Trophoblast cell (in vitro differentiated cells and primary cell): ENCODE measurements at regions not wholly inside any gene's neighbourhood (a gene's known extent, or its start where the extent isn't known, plus 50 kb on each side); places are given as distances from the start of the nearest gene placed in this dataset.
"Not testable (repeated sequence)": the region's sequence is repeated elsewhere in the genome, so short reads cannot be mapped to it uniquely, and the experiment has no call there.

Experiments used
- DNase-seq, 2 donors: peaks; one replicate each; pipeline ENCODE4 v3.0.0-alpha.2; 2016
- H2AFZ ChIP-seq: 2 replicates; pipeline ENCODE4 v1.6.1; 2013; ENCODE audit warnings: low read length, moderate library complexity, mild to moderate bottlenecking; ENCODE audit not compliant: insufficient read depth, poor library complexity
- H2AK5ac ChIP-seq: 2 replicates; pipeline ENCODE4 v1.6.1; 2013; ENCODE audit warnings: mild to moderate bottlenecking, low read length
- H2BK120ac ChIP-seq: 2 replicates; pipeline ENCODE4 v1.6.1; 2013; ENCODE audit warnings: low read length, mild to moderate bottlenecking, moderate library complexity; ENCODE audit not compliant: insufficient read depth, poor library complexity
- H2BK12ac ChIP-seq: 2 replicates; pipeline ENCODE4 v1.6.1; 2013; ENCODE audit warnings: mild to moderate bottlenecking, low read length, moderate library complexity
- H2BK5ac ChIP-seq: 2 replicates; pipeline ENCODE4 v1.6.1; 2013; ENCODE audit warnings: low read length, low read depth, moderate library complexity, mild to moderate bottlenecking; ENCODE audit not compliant: poor library complexity
- H3K14ac ChIP-seq: 2 replicates; pipeline ENCODE4 v1.6.1; 2013; ENCODE audit warnings: mild to moderate bottlenecking, low read length
- H3K18ac ChIP-seq: 2 replicates; pipeline ENCODE4 v1.6.1; 2013; ENCODE audit warnings: mild to moderate bottlenecking, low read length
- H3K23ac ChIP-seq: 2 replicates; pipeline ENCODE4 v1.6.1; 2013; ENCODE audit warnings: low read length
- H3K27ac ChIP-seq: 2 replicates; pipeline ENCODE4 v1.5.1; 2013; ENCODE audit warnings: low read depth, mild to moderate bottlenecking, inconsistent platforms, low read length, moderate library complexity
- H3K27me3 ChIP-seq: 2 replicates; pipeline ENCODE4 v1.6.1; 2013; ENCODE audit warnings: inconsistent platforms, mild to moderate bottlenecking, low read length, moderate library complexity; ENCODE audit not compliant: insufficient read depth
- H3K36me3 ChIP-seq, 2 experiments: 1 replicate in 1 of 2; 2 replicates in 1 of 2; pipeline ENCODE4 v1.6.1; 2013; ENCODE audit warnings: low read length in 2 of 2, mild to moderate bottlenecking in 2 of 2, moderate library complexity in 1 of 2; ENCODE audit not compliant: insufficient read depth in 2 of 2, control insufficient read depth in 1 of 2
- H3K4ac ChIP-seq: 2 replicates; pipeline ENCODE4 v1.6.1; 2013; ENCODE audit warnings: low read depth, mild to moderate bottlenecking, low read length, moderate library complexity
- H3K4me1 ChIP-seq, 2 experiments: 1 replicate in 1 of 2; 2 replicates in 1 of 2; pipeline ENCODE4 v1.6.1; 2013; ENCODE audit warnings: low read length in 2 of 2, mild to moderate bottlenecking in 2 of 2, moderate library complexity in 1 of 2; ENCODE audit not compliant: insufficient read depth in 2 of 2, control insufficient read depth in 1 of 2
- H3K4me2 ChIP-seq: 2 replicates; pipeline ENCODE4 v1.6.1; 2013; ENCODE audit warnings: inconsistent platforms, mild to moderate bottlenecking, low read length, moderate library complexity
- H3K4me3 ChIP-seq: 2 replicates; pipeline ENCODE4 v1.5.1; 2013; ENCODE audit warnings: mild to moderate bottlenecking, low read depth, low read length, inconsistent platforms
- H3K79me1 ChIP-seq: one replicate; pipeline ENCODE4 v1.6.1; 2013; ENCODE audit warnings: low read length
- H3K79me2 ChIP-seq: 2 replicates; pipeline ENCODE4 v1.6.1; 2013; ENCODE audit warnings: low read length, mild to moderate bottlenecking; ENCODE audit not compliant: control insufficient read depth, insufficient read depth, poor library complexity
- H3K9ac ChIP-seq: 2 replicates; pipeline ENCODE4 v1.6.1; 2013; ENCODE audit warnings: mild to moderate bottlenecking, low read length
- H3K9me3 ChIP-seq: 2 replicates; pipeline ENCODE4 v1.6.1; 2013; ENCODE audit warnings: low read depth, mild to moderate bottlenecking, control low read depth, inconsistent platforms, low read length; ENCODE audit not compliant: insufficient read depth
- H4K12ac ChIP-seq: 2 replicates; pipeline ENCODE4 v1.6.1; 2013; ENCODE audit warnings: low read depth, mild to moderate bottlenecking, low read length, moderate library complexity
- H4K8ac ChIP-seq: 2 replicates; pipeline ENCODE4 v1.6.1; 2013; ENCODE audit warnings: low read depth, mild to moderate bottlenecking, low read length, moderate library complexity
- H4K91ac ChIP-seq: one replicate; pipeline ENCODE4 v1.6.1; 2013; ENCODE audit warnings: low read depth, mild to moderate bottlenecking, low read length, moderate library complexity
- WGBS: extraction: QIAGEN DNeasy Blood & Tissue Kit; methylation state at CpG from one replicate; pipeline ENCODE4 v1.1.7; 2013; ENCODE audit warnings: missing lambda C conversion rate; ENCODE audit not compliant: insufficient read length, insufficient coverage; ENCODE audit errors: extremely low coverage; 5-methylcytosine and 5-hydroxymethylcytosine counted together

DNA sequence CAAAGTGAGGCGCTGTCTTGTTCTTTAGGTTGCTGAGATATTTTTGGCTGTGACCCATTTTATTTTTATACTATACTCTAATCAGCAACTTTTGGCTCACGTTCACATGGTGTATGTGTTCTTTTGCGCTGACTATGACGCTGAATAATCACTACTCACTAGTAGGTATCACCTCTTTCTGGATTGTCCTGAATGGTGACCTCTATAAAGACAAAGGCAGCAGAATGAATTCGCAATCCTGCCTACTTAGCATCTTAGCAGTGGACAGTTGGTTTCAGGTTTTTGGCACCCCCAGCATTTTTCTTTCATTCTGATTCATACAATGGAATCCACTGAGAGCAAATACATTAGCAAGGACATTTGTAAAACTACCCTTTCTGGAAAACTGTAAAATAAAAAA lies 351.3 kb downstream of the JRKL start:
- no peak overlapping the region for H2AFZ ChIP-seq
- H2AK5ac ChIP-seq = no peak overlapping the region
- no peak for DNase-seq
- no peak overlapping the region for H3K27ac ChIP-seq
- no peak overlapping the region for H3K14ac ChIP-seq
- peaks cover 0 to 2% of the 10 kb centered on the region in 2 experiments for H3K4me1 ChIP-seq
- no peaks in the 10 kb centered on the region for H3K27me3 ChIP-seq
- no peak overlapping the region for H2BK5ac ChIP-seq
- H3K4me2 ChIP-seq = no peak overlapping the region
- no peaks in the 10 kb centered on the region for H3K79me2 ChIP-seq
- no peak overlapping the region for H4K8ac ChIP-seq
- no peaks in the 10 kb centered on the region for H3K79me1 ChIP-seq
- peaks cover 2% of the 10 kb centered on the region for H3K9me3 ChIP-seq
- no peak overlapping the region for H4K91ac ChIP-seq
- H3K4ac ChIP-seq = no peak overlapping the region
- no peak overlapping the region for H3K18ac ChIP-seq
- H2BK120ac ChIP-seq = no peak overlapping the region
- no peak overlapping the region for H2BK12ac ChIP-seq
- no peak overlapping the region for H3K4me3 ChIP-seq
- no peaks in the 10 kb centered on the region for H3K36me3 ChIP-seq
- no peak overlapping the region for H4K12ac ChIP-seq
- H3K23ac ChIP-seq = no peak overlapping the region
- WGBS = no CpG with 5 or more reads among the region's 5 CpGs
- no peak overlapping the region for H3K9ac ChIP-seq

GRCh38 chr11:96744697-96745096 lies 354.9 kb downstream of the JRKL start:
- Histone ChIP-seq H3K23ac (no peak overlapping the region), H3K14ac (no peak overlapping the region), H4K12ac (no peak overlapping the region), H4K8ac (no peak overlapping the region), H2BK5ac (no peak overlapping the region), H3K4me2 (no peak overlapping the region), H2BK12ac (no peak overlapping the region), H3K36me3 (no peaks in the 10 kb centered on the region), H3K9ac (no peak overlapping the region), H3K18ac (no peak overlapping the region), H3K4me3 (no peak overlapping the region), H3K27ac (peak overlapping the region; percentile 34), H4K91ac (no peak overlapping the region), H3K4me1 (peaks cover 2% of the 10 kb centered on the region in 2 experiments), H3K27me3 (no peaks in the 10 kb centered on the region), H2BK120ac (no peak overlapping the region), H2AFZ (no peak overlapping the region), H3K79me1 (peaks cover 4% of the 10 kb centered on the region), H2AK5ac (no peak overlapping the region), H3K9me3 (peaks cover 1% of the 10 kb centered on the region), H3K4ac (no peak overlapping the region), H3K79me2 (no peaks in the 10 kb centered on the region)
- no CpG with 5 or more reads among the region's 1 CpG for WGBS
- no peak for DNase-seq

- Histone ChIP-seq H3K4me1 (peaks cover 2 to 9% of the 10 kb centered on the region in 2 experiments), H4K91ac (no peak overlapping the region), H3K23ac (no peak overlapping the region), H2BK120ac (no peak overlapping the region), H3K4ac (no peak overlapping the region), H3K9ac (no peak overlapping the region), H3K4me2 (no peak overlapping the region), H2BK12ac (no peak overlapping the region), H2AFZ (no peak overlapping the region), H3K14ac (no peak overlapping the region), H3K79me2 (no peaks in the 10 kb centered on the region), H4K8ac (no peak overlapping the region), H2BK5ac (no peak overlapping the region), H3K36me3 (no peaks in the 10 kb centered on the region), H2AK5ac (no peak overlapping the region), H3K27me3 (no peaks in the 10 kb centered on the region), H3K9me3 (peaks cover 1% of the 10 kb centered on the region), H3K27ac (no peak overlapping the region), H3K79me1 (peaks cover 4% of the 10 kb centered on the region), H3K4me3 (no peak overlapping the region), H4K12ac (no peak overlapping the region), H3K18ac (no peak overlapping the region)
- DNase-seq = no peak
- WGBS = no CpG with 5 or more reads among the region's 2 CpGs
These were observed 359.0 kb downstream of the JRKL start for GRCh38 chr11:96748639-96749370.

GRCh38 chr11:96751807-96752206 lies 362.0 kb downstream of the JRKL start:
- H3K23ac ChIP-seq, DNase-seq, H3K4me1 ChIP-seq, H3K9me3 ChIP-seq, H3K18ac ChIP-seq, H2BK5ac ChIP-seq, H2BK120ac ChIP-seq, H3K79me1 ChIP-seq, H3K27me3 ChIP-seq, H3K27ac ChIP-seq, H4K8ac ChIP-seq, H4K91ac ChIP-seq, H2AK5ac ChIP-seq, H4K12ac ChIP-seq, H2AFZ ChIP-seq, H3K14ac ChIP-seq, H3K79me2 ChIP-seq, H3K4ac ChIP-seq, H2BK12ac ChIP-seq, H3K4me2 ChIP-seq, H3K9ac ChIP-seq, H3K36me3 ChIP-seq, H3K4me3 ChIP-seq: not testable (repeated sequence)
- WGBS = no CpG with 5 or more reads among the region's 2 CpGs
